ENCODE measurements at regions not wholly inside any gene's neighbourhood (a gene's known extent, or its start where the extent isn't known, plus 50 kb on each side); places are given as distances from the start of the nearest gene placed in this dataset.
"Not testable (repeated sequence)": the region's sequence is repeated elsewhere in the genome, so short reads cannot be mapped to it uniquely, and the experiment has no call there.

DNA sequence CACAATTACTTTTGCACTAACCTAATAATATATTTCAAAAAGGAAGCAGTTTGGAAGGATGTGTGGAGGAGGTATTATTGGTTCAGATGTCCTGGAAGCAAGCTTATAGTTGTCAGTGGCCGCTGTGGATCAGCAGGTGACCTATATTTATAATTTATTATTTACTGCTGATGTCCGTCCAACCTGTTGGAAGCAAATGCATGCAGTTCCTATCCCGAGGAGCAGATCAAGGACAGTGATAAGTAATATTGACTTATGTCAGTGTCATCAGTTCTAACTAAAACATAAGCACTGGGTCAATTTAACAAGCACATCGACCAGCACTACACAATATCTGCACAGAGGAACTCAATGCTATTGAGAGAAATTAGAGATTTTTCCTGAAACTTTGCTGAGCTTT lies 270.1 kb downstream of the BRINP2 start:
- in situ Hi-C loops (cut with HindIII; ENCODE audit: low sequenced_read_pairs) = no loop called here

DNA sequence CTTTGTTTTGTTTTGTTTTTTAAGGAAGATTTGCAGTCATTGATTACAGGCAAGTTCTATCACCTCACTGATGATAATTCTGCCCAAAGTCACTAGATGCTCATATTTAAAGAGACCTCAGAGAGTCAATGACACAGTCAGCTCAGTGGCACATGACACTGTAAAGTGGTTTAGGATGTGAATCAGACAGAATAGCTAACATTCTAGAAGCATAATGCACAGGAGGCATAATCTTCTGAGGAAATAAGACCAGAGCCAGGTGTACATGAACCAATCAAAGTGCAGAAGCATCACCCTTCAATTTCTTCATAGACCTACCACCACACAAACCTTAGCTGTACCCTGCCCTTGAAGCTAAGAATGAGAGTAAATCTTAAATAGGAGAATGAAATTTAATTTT lies 268.5 kb downstream of the BRINP2 start:
- in situ Hi-C loops (cut with HindIII; ENCODE audit: low sequenced_read_pairs) = no loop called here

DNA sequence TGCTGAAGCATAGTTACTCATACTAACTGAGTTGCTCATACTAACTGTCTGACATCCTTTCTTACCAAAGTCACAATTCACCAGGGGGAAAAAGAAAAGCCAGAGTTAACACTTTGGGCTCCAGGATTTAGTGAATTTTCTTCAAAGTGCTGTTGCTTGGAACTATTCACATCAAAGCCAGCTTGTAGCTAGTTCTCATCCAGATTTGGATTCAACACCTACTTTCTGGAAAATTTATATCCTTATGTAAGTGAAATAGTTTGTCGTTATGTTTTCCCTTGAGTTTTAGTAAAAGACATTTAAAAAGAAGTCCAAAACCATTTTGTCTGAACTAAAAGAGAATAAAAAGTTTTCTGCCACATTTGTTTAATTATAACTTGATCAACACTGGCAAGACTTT lies 264.6 kb downstream of the BRINP2 start:
- in situ Hi-C loops (cut with HindIII; ENCODE audit: low sequenced_read_pairs) = no loop called here

DNA sequence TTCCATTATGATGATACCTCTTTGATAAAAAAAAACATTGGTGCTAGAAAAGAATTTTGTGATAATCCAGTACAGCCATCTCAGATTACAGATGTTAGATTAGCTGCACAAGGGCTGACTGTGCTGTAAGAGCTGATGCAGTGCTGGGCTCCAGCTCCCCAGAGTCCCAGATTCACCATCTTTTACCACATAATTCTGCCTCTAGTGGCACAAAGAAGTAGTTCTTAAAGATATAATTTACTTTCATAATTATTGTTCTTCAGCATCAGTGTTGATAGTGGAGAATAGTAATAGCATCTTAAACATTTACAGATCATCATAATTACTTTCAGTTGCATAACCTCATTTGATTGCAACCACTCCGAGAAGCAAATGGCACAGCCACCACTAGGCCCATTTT lies 262.1 kb downstream of the BRINP2 start:
- in situ Hi-C loops (cut with HindIII; ENCODE audit: low sequenced_read_pairs) = no loop called here

DNA sequence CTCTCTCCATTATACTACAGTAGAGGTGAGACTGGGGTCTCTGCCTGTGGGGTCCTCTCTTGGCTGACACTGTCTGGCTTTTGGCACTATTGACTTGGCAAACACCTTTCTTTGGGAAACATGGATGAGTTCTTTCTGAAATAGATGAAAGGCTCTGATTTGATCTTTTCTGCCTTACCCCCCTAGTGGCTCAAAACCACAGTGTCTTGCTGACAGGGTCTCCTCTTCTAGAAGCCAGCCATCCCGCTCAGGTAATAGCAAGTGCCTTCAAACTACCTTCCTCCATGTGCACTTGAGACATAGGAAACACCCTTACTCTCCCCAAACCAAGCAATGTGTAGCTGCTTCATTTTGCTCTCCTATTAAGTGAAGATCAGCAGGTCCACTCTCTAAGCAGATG lies 260.4 kb downstream of the BRINP2 start:
- in situ Hi-C loops (cut with HindIII; ENCODE audit: low sequenced_read_pairs) = no loop called here

DNA sequence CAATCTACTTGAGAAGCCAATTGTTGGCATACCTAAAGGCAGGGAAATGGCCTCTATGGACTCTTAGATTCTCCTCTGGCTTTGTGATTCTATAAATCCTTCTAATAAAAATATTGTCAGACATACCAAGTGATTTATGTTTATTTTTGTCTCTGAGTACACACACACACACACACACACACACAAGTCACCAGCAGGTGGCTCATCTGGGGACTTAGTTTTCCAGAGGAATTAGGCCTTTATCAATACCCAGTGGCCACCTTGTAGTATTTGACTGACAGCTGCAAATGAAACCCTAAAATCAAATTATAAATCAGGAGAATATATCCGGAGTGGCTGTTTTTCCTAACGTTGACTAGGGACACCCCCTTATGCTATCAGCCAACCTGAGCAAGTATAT lies 258.5 kb downstream of the BRINP2 start:
- in situ Hi-C loops (cut with HindIII; ENCODE audit: low sequenced_read_pairs) = no loop called here

DNA sequence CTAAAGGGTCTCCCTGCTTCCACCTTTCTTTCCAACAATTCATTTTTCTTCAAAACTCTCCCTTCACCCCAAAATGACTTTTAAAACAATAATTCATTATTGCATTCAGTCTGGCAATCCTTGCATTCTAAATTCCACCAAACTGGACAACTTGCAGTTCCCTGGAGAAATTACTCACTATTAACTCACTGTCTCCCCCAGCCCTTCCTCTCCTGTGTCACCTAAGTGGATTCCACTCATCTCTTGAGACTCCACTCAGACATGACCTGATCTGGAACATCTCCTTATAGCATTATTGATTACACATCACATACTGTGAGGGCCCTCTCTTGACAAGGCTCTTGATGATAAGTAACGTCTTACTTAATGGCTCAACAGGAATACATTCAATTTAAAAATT lies 257.1 kb downstream of the BRINP2 start:
- in situ Hi-C loops (cut with HindIII; ENCODE audit: low sequenced_read_pairs) = no loop called here

DNA sequence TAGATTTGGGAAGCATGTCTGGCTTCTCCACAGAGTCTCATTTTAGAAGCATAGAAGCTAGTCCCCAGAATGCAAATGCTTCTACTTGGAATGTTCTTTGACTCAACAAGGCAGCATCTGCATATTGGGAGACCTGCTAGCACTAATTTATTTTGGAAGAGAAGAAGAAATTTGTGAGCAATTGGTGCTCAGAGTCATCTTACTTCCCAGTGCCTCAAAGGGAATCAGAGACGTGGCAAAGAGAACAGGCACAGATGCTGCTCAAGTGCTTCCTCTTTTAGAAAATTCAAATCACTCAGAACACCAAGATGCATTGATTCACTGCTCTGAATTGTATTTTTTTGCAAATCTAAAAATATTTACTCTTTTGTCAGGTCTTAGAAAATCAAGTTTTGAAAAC lies 255.7 kb downstream of the BRINP2 start:
- in situ Hi-C loops (cut with HindIII; ENCODE audit: low sequenced_read_pairs) = no loop called here

DNA sequence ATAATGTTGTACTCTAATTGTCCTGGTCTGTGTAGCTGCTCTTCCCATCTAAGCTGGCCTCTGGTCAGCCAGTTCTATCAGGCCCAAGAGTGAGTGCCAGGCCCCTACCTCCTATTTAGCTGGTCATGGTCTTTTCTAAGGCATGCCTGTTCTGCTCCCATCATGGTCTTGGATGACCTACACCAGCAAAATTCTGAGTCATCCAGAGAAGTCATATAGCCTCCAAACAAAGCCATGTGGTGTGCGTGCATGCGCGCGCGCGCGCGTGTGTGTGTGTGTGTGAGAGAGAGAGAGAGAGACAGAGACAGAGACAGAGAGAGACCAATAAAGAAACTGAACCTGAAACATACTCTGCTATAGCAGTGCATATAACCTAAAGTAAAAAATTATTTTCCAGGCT lies 254.4 kb downstream of the BRINP2 start:
- in situ Hi-C loops (cut with HindIII; ENCODE audit: low sequenced_read_pairs) = no loop called here

DNA sequence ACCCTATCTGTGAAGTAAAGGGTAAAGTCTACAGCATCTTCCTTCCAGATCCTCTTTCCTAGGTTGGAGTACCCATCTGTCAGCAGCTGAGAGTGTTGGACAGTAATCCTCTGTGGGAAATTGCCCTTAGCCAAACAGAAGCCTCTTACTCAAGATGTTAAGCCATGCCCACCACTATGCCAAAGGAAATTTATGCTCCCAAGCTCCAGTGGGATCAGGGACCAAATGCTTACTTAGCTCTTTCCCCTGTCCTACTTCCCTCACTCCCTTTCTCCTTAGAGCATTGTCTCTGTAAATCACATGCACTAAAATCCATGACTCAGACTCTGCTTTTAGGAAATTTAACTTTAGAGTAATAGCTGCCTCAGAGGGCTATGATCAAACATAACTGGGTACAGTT lies 254.0 kb downstream of the BRINP2 start:
- in situ Hi-C loops (cut with HindIII; ENCODE audit: low sequenced_read_pairs) = no loop called here

DNA sequence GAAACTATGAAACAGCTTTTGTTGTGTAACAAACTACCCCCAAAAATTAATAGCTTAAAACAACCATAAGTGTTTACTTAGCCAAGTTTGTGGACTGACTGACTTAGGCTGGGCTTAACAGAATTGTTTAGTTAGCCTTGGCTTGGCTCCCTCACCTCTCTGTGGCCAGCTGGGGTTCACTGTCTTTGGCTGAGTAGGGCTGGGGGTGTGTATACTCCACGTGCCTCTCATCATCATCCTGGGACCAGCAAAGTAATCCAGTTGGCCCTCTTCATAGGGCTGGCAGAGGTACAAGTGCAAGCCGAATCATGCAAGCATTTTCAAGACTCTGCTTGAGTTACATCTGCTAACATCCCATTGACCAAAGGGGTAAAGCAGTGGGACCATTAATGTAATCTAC lies 252.3 kb downstream of the BRINP2 start:
- in situ Hi-C loops (cut with HindIII; ENCODE audit: low sequenced_read_pairs) = no loop called here

DNA sequence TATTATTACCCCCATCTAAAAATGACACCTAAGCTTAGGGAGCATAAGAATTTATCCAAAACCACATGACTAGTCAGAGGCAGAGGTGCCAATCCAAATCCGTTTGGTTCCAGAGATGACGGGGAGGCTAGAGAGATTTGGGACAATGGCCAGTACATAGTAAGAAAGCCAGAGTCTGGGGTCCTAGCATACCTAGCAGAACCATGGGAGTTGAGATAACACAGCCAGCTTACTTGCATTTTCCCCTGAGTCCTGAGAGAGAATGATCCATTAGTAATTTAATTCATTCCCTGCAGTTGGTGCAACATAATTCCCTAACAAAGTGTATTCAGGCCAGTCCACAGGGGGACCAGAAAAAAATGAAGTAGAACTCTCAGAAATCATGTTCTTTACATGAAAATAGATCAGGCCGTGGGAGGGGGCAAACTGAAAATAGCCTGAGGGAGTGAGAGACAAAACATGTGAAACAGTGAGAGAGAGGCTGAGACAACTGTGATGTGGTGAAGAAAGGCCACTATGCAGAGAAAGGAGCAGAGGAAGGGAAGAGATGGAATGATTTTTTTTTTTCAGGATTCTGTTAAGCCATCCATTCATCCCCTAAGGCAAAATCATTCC lies 243.3 kb downstream of the BRINP2 start:
- in situ Hi-C loops (cut with HindIII; ENCODE audit: low sequenced_read_pairs) = no loop called here

DNA sequence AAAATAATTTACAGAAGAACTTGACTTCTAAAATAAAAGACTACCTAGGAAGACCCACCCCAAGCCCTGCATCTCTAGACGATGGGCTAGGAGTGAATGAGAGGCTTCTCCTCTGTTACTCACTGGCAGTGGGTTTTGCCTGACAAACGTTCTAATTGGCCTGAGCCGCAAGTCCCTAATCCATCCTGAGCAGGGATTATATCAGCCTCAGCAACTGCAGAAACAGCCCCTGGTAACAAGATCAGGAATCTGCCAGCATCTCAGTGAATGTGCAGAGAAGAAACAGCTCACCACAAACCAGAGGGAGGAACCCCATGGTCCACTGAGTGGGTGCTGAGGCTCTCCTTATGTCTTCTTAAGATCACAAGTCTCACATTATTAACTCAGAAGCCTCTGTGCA lies 240.6 kb downstream of the BRINP2 start:
- in situ Hi-C loops (cut with HindIII; ENCODE audit: low sequenced_read_pairs) = no loop called here

DNA sequence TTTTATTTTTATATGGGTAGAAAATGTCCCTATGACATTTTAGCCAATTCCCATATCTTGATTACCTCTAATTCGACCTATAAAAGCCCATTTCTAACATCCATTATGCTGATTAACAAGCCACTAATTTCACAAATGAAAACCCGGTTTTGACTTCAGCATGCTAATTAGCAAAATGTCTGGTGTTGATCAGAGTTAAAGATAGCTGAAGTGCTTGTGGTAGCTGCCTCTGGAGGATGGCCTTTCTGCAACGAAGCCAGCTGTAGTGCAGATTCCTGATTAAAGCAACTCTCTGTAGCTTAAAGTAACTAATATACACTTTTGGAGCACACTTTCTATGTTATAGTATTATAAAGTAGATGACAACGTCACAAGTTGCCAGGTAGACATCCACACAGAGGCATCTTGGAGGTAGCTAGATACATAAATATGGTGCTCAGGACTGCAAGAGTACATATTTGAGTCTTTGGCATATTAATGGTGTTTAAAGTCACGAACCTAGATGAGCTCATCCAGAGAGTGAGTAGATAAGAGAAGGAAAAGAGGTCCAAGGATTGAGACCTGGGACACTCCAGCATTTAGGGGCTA lies 239.5 kb downstream of the BRINP2 start:
- in situ Hi-C loops (cut with HindIII; ENCODE audit: low sequenced_read_pairs) = no loop called here

DNA sequence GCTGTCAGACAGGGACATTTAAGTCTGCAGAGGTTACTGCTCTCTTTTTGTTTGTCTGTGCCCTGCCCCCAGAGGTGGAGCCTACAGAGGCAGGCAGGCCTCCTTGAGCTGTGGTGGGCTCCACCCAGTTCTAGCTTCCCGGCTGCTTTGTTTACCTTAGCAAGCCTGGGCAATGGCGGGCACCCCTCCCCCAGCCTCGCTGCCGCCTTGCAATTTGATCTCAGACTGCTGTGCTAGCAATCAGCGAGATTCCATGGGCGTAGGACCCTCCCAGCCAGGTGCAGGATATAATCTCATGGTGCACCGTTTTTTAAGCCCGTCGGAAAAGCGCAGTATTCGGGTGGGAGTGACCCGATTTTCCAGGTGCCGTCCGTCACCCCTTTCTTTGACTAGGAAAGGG lies 235.6 kb downstream of the BRINP2 start:
- in situ Hi-C loops (cut with HindIII; ENCODE audit: low sequenced_read_pairs) = not testable (repeated sequence)

DNA sequence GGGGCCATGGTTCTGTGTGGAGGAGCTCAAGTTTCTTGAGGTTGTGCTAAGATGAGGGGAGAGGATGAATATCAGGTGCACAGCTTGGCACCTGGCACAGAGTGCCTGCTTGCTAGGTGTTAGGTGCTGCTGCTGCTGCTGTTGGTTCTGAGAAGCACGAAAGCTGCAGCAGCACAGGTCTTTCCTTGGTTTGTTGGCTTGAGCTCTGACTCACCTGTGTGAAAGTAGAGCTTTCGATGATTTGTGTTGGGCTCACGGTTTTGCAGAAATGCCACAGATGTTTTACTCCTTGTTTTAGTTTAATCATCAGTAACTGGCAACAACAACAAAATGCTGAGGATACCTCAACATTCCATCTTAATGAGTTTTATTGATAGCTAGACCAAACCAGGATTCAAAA lies 221.6 kb downstream of the BRINP2 start:
- in situ Hi-C loops (cut with HindIII; ENCODE audit: low sequenced_read_pairs) = no loop called here

DNA sequence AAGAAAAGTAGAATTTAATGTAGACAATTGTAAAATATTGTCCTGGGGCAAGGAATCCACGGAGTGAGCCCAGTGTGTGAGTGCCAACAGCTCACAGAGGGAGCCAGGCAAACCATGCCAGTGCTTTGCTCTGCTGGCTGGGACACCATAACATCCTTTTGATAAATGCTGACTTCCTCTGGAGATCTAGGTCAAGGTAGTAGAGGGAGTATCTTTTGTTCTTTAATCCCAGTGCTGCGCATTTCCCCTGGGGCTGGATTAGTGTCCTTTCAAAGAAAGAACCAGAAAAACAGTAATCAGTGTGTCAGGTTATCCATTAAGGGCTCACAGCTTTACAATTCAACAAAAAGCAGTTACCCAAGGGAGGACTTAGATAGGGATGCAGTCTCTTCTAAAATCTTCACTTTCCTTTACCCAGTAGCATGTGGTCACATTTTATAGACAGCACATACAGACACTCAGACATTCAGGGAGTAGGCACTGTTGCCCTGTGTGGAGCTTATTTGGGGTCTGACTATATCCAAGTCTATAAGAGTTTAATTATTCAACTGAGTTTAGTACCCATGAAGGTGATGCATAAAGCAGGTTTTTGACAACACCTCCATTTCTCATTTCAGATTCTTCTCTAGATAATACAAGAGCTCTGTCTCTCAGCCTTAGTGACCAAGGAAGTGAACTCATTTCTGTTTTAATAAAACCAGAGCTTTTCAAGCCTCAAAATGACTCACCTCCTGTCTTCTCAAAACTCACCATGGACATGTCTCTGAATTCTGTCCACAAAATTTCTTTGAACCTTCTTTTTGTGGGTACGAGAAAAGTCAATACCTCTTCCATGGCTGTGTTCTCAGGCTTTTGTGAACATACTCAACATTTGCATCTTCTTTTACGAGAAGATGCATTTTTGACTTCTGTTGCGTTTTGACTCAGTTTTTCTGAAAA lies 215.3 kb downstream of the BRINP2 start:
- in situ Hi-C loops (cut with HindIII; ENCODE audit: low sequenced_read_pairs) = no loop called here

DNA sequence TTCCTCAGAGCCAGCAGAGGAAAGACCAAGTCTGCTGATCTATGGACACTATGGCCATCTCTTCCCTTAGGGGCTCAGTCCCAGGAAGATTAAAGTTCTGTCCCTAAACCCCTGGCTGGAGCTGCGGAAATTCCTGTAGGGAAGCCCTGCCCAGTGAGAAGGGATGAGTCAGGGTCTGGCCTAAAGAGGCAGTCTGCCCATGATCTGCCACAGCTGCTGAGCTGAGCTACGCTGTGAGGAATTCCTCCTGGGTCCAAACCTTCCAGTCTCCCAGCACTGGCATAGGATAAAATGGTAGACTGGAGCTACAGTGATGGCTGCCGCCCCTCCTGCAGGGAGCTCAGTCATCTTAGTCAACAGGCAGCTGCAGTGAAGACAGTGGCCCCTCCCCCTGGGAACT lies 213.7 kb downstream of the BRINP2 start:
- in situ Hi-C loops (cut with HindIII; ENCODE audit: low sequenced_read_pairs) = no loop called here

DNA sequence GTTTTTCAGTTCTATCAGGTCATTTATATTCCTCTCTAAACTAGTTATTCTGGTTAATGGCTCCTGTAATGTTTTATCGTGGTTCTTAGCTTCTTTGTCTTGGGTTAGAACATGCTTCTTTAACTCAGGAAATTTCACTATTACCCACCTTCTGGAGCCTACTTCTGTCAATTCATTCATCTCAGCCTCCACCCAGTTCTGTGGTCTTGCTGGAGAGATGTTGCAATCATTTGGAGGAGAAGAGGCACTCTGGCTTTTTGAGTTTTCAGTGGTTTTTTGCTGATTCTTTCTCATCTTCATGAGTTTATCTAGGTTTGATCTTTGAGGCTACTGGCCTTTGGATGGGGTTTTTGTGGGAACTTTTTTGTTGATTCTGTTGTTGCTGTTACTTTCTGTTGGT lies 213.0 kb downstream of the BRINP2 start:
- in situ Hi-C loops (cut with HindIII; ENCODE audit: low sequenced_read_pairs) = no loop called here

DNA sequence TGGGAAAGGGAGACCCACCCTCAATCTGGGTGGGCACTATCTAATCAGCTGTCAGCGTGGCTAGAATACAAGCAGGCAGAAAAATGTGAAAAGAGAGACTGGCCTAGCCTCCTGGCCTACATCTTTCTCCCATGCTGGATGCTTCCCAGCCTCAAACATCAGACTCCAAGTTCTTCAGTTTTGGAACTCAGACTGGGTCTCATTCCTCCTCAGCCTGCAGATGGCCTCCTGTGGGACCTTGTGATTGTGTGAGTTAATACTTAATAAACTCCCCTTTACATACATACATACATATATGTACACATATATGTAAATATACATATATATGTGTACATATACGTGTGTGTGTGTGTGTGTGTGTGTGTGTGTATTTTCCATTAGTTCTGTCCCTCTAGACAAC lies 207.1 kb downstream of the BRINP2 start:
- in situ Hi-C loops (cut with HindIII; ENCODE audit: low sequenced_read_pairs) = no loop called here

DNA sequence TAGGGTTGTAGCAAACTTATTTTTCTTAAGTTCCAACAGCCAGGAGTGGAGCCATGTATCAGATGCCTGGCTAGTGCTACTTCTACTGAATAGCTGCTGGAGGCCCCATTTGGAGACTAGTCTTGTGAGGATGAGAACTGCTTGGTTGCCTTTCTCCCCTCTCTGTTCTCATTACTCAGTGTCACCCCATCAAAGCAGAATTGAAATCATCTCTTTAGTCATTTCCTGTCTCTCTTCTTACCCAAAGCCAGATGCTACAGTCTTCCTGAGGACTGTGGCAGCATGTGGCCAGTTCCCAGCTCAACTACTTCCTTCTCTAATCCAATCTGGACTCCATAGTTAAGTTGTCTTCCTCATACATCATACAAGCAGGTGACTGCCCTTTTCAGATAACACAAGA lies 197.5 kb downstream of the BRINP2 start:
- in situ Hi-C loops (cut with HindIII; ENCODE audit: low sequenced_read_pairs) = no loop called here

DNA sequence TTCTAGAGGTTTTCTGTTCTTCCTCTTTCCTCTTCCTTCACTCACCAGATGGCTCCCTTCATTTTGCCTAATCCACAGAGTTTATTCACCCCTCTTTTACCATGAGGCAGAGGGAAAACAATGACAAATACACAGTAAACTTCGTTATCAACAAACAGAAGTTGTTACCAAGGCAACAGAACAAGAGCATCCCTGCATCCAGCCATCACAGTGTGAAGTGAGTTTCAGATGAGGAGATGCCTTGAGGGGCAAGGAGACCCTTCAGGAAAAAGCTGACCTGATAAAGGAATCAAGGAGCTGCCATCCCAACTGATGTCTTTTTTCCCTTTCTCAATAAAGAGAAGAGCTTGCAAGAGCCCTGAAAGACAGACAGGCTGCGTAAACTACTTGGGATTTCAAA lies 195.3 kb downstream of the BRINP2 start:
- in situ Hi-C loops (cut with HindIII; ENCODE audit: low sequenced_read_pairs) = no loop called here

Data from endothelial cell of hepatic sinusoid (primary cell).